Urothelium cell line (cell line): ENCODE measurements at regions not wholly inside any gene's neighbourhood (a gene's known extent, or its start where the extent isn't known, plus 50 kb on each side); places are given as distances from the start of the nearest gene placed in this dataset.

ENCODE experiments used
- DNase-seq: peaks from one replicate; pipeline ENCODE4 v3.0.0; 2011; ENCODE audit warnings: low spot score, mixed read lengths
- FAIRE-seq: peaks from 2 replicates; lab custom pipeline; 2011; peaks lifted over from hg19 to GRCh38; lab: Jason Lieb, UNC

DNA sequence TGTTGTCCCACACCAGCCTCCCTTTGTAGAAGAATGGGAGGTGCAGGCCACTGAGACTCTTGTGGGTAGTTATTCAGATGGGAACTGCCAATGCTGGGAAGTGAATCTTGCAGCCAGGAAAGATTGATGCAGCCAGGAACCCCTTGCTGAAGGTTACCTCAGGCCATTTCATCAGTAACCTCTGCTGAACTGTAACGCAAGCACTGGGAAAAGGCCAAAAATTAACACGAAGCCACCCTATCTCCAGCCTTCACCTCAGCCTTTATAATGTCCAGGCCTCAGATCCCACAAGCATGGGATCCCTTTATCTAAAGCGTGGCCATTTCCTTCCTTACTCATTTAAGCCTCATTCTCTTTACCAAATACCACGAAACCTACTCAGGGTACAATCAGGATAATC, 211.1 kb downstream of the SPTSSA start:
- no peak for DNase-seq
- no peak for FAIRE-seq

DNA sequence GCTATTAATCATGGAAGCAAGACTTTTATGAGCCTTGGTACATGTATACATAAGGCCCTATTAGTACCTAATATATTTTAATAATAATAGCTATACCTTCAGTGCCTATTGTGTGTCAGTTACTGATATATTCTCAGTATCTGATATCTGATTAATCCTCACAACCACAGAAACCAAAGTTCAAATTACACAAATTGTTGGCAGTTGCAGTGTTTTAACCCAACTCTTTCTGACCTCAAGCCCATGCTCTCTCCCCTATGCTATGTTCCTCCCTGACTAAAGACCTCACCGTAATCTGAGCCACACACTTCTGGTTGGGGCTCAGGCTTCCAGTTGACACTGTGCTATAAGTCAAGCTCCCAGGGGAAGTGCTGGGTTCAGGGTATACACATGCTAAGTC, 214.4 kb downstream of the SPTSSA start:
- DNase-seq (no peak), FAIRE-seq (no peak)

DNA sequence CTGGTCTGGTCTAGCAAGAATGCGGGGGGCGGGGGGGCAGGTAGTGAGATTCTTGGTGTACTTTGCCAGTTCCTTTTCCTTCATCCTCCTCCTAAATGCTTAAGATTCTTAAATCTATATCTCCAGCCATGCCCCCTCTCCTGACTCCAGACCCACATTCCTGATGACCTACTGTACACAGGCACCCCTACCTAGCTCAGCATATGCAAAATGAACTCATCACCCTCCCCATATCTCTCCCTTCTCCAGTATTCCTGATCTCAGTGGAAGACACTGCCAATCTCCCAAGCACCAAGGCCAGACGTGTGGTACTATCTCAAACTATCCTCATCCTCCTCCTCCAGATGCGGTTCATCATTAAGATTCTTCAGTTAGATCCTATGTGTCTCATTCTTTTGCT, 215.8 kb downstream of the SPTSSA start:
- no peak for FAIRE-seq
- DNase-seq: no peak

DNA sequence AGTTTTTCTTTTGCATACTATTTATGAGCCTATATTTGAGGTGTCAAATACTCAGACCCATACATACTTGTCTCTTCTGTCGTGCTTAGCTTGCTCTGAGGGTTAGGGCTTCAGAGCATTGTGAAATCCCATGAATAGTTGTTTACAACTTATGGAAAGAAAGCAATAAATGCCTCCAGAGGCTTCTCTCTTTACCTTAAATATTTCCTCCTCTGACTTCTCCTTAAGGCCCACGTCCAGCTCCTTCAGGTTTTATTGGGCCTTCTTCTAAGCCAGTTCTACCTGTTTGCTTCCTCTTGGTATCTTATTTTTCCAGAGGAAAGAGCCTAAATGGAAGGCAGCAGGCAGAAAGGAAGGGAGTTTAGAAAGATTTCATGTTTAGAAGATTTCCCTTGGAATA, 218.6 kb downstream of the SPTSSA start:
- no peak for DNase-seq
- FAIRE-seq: no peak

DNA sequence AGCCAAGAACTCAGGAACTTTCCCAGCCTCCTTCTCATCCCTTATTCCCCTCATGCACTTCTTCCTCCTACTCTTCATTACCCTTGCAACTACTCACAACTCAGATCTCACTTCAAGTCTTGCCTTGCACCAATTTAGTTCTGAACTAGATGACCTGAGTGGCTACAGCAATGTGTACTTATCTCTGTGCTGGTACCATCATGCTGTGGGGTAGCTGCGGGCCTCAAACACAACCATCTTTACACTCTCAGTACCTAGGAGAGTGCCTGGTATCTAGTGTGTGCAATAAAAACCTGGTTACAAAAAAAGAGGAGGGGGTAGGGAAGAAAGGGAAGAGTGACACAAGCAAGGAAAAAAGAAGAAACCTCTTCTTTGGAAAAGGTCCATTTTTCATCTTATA, 219.0 kb downstream of the SPTSSA start:
- DNase-seq: no peak
- FAIRE-seq: no peak

DNA sequence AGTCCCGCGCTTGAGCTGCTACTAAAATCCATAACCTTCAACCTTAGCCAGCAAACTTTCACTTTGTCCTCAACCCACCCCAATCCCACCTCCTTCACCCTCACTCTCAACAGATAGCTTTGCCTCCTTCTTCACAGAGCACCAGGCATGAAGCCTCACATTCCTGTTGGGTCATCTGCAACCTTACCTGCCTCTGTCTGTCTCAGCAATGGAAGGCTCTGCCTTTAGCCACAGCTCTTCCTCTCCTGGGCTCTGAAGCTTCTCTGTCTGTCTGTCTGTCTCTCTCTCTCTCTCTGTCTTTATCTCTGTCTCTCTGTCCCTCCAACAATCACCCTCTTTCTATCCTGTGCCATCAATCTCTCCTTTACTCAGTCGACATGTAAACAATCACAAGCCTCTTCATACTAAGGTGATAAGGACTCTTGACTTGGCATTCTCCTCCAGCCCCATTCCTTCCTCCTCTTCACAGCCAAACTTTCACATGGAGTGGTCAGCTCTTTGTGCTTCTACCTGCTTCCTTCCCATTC, 220.8 kb downstream of the SPTSSA start:
- DNase-seq (no peak), FAIRE-seq (no peak)

DNA sequence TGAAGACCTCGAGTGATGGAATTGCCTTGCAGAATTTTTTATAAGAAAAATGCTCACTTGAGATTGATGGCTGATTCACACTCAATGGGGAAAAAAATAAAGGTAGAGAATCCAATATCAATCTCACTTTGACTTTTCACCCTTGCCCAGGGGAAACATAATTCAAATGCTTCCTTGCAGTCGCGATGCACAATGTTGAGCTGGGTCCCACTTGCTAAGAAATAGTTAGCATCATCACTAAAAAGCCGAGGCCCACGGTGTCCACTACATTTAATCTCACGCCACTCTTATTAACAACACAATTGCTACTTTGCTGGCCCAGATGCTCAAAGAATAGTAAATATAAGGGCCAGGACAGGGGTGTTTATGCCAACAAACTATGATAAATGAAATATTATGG, 223.4 kb downstream of the SPTSSA start:
- DNase-seq (no peak), FAIRE-seq (no peak)

DNA sequence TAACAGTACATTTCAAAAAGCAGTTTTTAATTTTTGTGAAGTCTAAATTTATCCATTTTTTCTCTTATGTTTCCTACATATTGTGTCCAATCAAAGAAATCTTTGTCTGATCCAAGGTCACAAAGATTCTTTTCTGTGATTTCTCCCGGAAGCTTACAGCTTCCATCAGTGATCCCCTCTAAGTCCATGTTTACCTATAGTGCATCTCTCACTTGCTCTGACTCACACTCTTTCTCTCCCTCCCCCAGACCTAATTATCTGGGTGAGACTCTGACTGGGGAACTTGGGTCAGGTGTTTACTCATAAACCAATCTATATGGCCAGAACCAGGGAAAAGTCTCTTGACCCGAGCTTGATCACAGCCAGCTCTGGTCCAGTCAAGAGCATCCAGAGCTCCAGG, 224.4 kb downstream of the SPTSSA start:
- FAIRE-seq: no peak
- no peak for DNase-seq

DNA sequence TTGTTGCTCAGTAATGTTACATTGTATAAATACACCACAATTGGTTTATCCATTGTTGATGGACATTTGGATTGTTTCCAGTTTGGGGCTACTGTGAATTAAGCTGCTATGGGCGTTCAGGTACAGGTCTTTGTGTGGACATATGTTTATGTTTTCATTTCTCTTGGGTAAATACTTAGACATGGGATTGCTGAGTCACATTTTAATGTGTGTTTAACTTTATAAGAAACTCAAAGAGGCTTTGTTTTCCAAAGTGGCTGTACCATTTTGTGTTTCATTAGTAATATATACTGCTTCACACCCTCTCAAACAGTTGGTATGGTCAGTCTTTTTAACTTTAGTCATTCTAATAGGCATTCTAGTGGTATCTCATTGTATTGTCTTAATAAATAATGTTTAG, 225.0 kb downstream of the SPTSSA start:
- no peak for FAIRE-seq
- DNase-seq: no peak

DNA sequence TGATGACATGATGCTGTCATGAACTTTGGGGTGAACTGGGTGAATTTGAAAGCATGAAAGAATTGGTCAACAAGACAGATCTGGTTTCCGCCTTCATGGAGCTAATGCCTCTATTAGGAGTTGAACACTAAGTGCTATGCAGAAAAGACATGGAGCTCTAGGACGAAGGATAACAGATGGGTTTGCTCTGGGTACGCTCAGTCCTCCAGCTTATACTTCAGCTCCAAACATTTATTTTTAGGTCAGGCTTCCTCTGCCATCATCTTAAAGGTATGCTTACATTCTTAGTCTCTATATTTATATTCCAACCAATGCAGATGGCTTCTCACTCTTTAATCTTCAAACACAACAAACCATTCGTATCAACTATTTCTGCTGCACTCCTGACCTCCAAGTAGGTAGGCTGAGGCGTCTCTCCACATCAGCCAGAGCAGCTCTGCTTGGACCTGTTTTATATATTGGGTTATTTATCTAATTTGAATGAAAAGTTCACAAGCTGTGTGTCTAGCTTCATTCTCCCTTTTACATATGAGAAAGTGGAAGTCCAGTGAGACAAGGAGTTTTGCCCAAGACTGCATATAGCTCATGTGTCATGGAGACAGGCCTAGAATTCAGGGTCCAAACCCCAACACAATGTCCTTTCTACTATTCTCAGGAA, 226.3 kb downstream of the SPTSSA start:
- DNase-seq (no peak), FAIRE-seq (no peak)

DNA sequence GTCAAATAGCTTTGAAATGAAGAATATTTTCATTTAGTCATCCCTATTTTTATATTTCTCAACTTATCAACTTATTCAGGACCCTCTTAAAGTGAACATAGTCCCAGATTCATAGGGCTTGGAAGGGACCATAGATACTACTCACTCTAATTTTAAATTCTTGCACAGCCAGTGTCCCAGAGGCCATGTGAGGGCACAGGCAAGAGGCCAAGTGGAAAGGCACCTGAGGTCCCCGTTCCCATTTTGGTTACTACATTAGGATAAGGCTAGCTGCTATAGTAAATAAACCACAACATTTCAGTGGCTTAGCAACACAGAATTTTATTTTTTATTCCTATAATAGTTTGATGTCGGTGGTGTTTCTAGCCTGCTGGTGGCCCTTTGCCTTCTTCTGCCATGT, 227.8 kb downstream of the SPTSSA start:
- FAIRE-seq (no peak), DNase-seq (no peak)

DNA sequence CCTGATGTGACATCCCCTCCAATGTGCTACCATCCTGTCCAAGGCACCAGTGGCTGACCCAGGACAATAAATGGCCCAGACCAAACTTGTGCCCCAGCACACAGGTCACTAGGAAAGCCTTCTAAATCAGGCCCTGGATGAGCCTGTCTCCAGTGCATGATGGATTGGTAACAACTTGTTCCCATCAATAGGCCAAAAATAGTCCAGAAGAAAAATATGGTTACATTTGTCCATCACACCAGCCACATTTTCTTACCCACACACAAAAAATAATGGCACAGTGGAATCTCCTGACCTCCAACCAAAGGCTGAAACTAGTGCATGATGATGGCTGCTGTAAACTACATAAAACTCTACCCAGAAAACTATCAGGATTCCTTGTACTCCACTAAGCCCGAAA, 228.4 kb downstream of the SPTSSA start:
- FAIRE-seq (no peak), DNase-seq (no peak)

DNA sequence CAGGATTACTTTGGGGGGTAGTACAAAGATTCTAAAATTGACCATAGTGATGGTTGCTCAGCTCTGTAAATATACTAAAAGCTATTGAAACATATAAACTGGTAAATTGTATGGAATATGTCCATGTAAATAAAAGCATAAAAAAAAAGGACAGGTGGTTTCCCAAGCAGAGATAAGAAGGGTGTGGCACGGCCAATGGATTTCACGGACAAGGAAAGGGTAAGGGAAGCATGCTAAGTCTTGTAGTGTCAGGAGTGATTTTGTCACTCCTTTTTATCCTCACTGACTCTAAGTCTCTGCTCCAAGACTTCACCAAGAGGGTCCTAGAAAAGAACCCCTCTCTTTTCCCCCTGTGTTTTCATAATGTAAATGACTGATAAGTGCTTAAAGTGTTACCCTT, 229.2 kb downstream of the SPTSSA start:
- DNase-seq (no peak), FAIRE-seq (no peak)

DNA sequence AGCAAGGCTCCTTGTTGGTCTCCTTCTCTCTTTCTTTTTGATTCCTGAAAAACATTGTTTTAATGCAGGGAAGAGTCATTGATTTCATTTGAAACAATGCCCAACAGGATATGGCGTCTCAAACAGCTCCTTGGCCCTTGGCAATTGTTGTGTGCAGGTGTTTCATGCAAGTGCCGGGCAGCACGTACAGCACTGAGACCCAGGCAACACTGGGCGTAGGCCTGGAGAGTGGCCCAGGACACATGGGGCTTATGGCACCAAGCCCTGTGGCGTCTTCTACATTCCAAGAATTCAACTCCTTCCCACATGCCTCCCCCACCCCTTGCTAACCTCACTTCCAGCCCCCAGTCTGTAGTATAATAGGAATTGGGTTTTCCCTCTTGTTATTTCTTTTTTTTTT, 230.4 kb downstream of the SPTSSA start:
- no peak for FAIRE-seq
- DNase-seq: peak; percentile 48

DNA sequence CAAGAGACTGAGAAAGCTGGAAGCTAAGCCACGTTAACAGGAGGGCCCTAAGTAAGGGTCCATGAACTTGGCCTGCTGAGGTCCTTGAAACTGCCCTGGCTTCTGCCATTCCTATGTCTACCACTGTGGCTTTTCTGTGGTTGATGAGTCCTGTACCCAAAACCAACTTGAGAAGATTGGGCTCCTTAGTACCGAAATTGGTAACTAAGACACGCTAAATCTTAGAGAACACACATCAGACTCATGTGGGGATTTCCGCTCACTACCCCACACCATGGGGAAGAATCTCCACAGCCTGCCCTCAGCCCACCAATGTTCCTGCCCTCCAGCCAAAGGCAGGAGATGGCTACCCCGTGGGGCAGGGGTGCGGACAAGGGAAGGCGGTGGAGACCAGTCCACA, 232.9 kb downstream of the SPTSSA start:
- FAIRE-seq (no peak), DNase-seq (no peak)

DNA sequence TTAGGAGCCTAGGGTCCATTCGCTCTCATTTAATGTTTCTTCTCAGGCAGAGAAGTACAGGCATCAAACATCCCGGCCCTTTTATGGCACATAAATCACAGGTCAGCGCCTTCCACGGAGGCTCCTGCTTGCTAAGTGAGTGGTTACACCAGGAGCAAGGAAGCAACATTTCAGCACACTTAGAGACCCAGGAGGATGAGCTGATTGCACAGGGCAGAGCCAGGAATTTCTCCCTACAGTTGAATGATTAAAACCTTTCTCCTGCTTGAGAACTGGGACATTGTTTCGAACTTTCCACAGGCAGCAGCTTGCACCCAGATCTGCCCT, 233.4 kb downstream of the SPTSSA start:
- FAIRE-seq: no peak

DNA sequence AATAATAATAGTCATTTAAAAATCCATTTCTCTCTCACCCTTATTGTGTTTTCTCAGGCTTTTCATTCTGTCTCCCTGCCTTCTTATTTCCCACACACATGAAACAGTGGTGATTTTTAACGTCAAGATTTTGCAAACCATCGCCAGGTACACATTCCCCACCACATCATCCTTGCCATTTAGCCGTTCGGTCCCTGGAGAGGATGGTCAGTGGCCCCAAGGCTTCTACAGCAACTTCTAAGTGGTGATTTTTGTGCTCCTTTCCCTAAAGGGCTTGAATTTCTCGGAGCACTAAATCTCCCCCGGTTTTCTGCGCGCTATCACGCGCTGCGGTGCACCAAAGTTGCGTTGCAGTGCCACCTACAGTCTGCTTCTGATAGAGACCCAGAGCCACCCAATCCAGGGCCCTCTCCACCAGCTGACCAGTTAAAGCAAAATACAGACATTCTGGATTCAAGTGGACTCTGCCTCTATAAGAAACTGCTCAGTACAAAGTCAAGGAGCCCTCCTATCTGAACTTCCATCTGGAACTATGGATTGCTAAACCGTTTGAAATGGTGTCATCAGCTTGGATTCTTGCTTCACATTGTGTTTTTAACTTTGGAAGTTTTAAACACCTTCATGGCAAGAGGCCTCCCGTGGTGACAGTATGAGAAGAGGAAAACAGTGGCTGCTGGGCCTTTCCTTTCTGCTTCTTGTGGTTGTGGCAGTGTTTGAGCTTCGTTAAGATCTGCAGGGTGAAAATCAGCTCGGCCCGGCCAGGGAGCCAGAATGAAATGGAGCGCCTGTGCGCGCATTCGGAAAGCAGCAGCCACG, 234.0 kb downstream of the SPTSSA start:
- FAIRE-seq: no peak

More for the DNA sequence above, 233.4 kb downstream of the SPTSSA start:
- DNase-seq: no peak

DNA sequence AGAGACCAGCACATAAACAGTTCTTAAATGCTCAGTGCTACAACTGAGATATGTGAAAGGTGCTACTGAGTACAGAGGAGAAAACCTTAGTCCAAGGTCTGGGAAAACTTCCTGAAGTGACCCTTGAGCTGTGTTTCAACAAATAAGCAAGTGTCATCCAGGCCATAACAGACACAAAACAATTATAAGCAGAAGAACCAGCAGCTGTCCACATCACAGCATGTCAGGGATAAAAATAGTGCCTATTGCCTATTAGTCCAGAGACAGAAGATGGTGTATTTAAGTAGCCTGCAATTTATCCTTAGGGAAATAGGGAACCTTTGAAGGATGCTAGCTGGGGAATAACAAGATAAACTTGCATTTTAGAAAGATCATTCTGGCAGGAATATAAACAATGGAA, 237.8 kb downstream of the SPTSSA start:
- no peak for DNase-seq
- no peak for FAIRE-seq

More for the DNA sequence above, 234.0 kb downstream of the SPTSSA start:
- DNase-seq: peak; percentile 80

DNA sequence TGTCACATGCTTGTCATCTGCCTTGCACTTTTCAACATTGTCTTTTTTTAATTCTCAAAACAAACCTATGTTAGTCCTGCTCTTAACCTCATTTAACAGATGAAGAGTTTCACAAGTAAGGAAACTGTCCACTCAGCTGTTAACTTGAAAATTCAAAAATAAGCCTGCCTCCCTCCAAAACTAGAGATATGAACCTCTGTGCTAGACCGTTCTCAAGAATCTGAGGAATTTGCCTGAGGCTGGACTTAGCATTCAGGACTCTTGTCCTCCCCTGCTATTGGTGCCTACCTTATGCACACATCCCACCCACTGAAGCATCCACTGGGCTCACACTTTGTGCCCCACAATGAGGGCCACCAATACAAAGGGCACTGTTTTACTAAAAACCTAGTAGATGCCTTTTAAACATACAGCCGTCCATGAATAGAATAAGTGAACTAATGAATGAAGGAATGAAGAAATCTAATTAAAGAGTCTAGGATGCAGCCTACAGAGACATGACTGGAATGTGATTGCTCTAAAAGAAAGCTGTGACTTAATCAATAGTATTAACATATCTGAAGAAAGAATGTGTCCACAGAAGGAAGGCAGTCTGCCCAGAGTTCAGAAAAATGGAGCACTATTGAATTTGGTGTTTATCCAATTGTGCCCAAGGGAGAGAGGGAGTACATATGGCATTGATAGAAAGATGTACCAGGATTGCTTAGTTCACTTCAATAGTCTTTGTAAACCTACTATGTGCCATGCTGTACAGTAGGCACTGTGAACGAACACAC, 238.5 kb downstream of the SPTSSA start:
- FAIRE-seq (no peak), DNase-seq (no peak)

DNA sequence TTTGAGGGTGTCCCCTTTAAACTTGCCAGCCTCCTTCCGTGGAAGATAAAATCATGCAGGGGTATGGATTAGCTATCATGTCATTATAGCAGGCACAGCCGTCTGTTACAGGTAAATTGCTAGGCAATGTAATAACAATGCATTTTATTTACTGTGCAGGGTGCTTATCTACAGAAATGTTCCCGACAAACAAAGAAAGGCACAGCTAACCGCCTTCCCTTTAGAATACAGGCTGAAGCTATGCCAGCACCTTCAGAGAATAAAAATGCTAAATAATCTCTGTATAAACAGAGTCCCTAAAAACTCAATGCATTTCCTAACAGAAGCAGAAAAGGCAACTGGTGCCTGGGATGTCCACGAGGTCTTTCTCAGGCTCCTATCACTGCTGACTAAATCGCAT, 239.2 kb downstream of the SPTSSA start:
- DNase-seq (no peak), FAIRE-seq (no peak)

DNA sequence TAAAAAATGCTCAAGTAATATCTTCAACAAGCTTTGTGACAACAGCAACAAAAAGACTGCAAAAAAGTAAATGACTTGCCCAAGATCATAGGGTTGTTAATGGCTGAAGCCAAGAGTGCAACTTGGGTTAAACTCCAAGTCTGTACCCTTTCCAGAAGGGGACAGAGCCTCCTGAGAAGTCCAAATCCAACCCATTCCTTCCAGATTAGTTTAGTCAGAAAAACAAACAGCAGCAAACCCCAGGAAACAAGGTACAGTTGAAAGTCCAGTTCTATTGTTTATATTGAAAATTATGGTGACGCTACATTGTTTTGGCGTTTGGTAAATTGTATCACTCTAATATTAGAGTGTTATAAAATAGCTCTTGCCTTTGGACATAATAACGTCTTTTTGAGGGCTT, 239.9 kb downstream of the SPTSSA start:
- FAIRE-seq: no peak
- DNase-seq: no peak

DNA sequence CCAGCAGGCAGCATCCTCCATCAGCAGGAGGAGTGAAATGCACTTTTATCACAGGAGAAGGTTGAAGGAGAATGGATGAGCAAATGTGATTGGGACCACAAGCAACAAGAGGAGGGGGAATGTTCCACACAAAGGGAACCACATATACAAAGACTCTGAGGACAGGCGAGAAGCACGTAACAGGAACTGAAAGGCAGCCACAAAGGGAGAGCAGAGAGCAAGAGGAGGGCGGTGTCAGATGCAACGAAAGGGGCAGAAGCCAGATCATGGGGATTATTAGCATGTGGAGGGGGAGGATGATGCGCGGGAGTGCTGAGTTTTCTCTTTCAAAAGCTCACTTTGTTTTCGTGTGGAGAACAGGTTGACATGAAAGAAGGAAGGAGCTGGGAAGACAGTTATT, 241.1 kb downstream of the SPTSSA start:
- FAIRE-seq: no peak

More for the DNA sequence above, 241.1 kb downstream of the SPTSSA start:
- DNase-seq: no peak
